HEK293 (cell line): ENCODE measurements at regions not wholly inside any gene's neighbourhood (a gene's known extent, or its start where the extent isn't known, plus 50 kb on each side); places are given as distances from the start of the nearest gene placed in this dataset.
A peak's percentile ranks its signal among the peaks of the same experiment; 100 is the strongest.

Experiments
- CTCF ChIA-PET: fragments of 350-600 bp; formaldehyde crosslinking; extraction: SDS; loops from one replicate; lab custom pipeline; 2021; ENCODE audit warnings: antibody characterized with exemption; lab: Yijun Ruan, JAX
- POLR2A ChIA-PET: fragments of 300-600 bp; formaldehyde crosslinking; extraction: SDS; loops from one replicate; lab custom pipeline; 2020; ENCODE audit warnings: antibody characterized with exemption, inconsistent platforms; lab: Yijun Ruan, JAX
- H3K27ac ChIP-seq: fragments of 200-500 bp; sonication (Bioruptor generic); 2 replicates; pipeline ENCODE4 v1.5.1; 2014; ENCODE audit warnings: low read depth, low read length, control low read depth, inconsistent platforms; ENCODE audit errors: extremely low read depth
- H3K36me3 ChIP-seq, 2 experiments: fragments of 200-500 bp in 1 of 2; sonication (Bioruptor generic) in 1 of 2; 1 replicate in 1 of 2; 2 replicates in 1 of 2; pipeline ENCODE4 v1.5.1; 2014 to 2017; ENCODE audit warnings: inconsistent platforms in 2 of 2, low read length in 2 of 2; ENCODE audit not compliant: control insufficient read depth in 2 of 2, insufficient read depth in 1 of 2
- H3K4me1 ChIP-seq: fragments of 200-500 bp; sonication (Bioruptor generic); 2 replicates; pipeline ENCODE4 v1.5.1; 2014; ENCODE audit warnings: mild to moderate bottlenecking, low read length, inconsistent platforms; ENCODE audit not compliant: control insufficient read depth, insufficient read depth
- H3K4me3 ChIP-seq: 2 replicates; pipeline ENCODE4 v1.5.1; 2011; ENCODE audit warnings: low read depth, mild to moderate bottlenecking, control low read depth, low read length, moderate library complexity
- H3K9me3 ChIP-seq: fragments of 200-500 bp; sonication (Bioruptor generic); 2 replicates; pipeline ENCODE4 v1.5.1; 2014; ENCODE audit warnings: low read depth, low read length, inconsistent platforms; ENCODE audit not compliant: control insufficient read depth, insufficient read depth
- GFI1B ChIP-seq: fragments of 450-650 bp; formaldehyde crosslinking; IDR thresholded peaks from 2 replicates; pipeline ENCODE4 v1.5.1; 2016; ENCODE audit warnings: missing biosample characterization, missing genetic modification characterization
- REPIN1 ChIP-seq: fragments of 450-650 bp; formaldehyde crosslinking; IDR thresholded peaks from 2 replicates; pipeline ENCODE4 v1.5.1; 2017; ENCODE audit warnings: missing biosample characterization, missing genetic modification characterization, low read depth
- SETDB1 ChIP-seq: IDR thresholded peaks from one replicate; pipeline ENCODE4 v1.6.1; 2017; ENCODE audit warnings: mild to moderate bottlenecking, low read length, moderate library complexity, mixed read lengths; ENCODE audit not compliant: insufficient read length
- ZNF133 ChIP-seq: fragments of 450-650 bp; formaldehyde crosslinking; IDR thresholded peaks from 2 replicates; pipeline ENCODE4 v1.5.1; 2016; ENCODE audit warnings: missing biosample characterization, missing genetic modification characterization
- ZNF169 ChIP-seq: fragments of 450-650 bp; formaldehyde crosslinking; IDR thresholded peaks from 2 replicates; pipeline ENCODE4 v1.5.1; 2016; ENCODE audit warnings: missing biosample characterization, missing genetic modification characterization
- ZNF202 ChIP-seq: fragments of 450-650 bp; formaldehyde crosslinking; IDR thresholded peaks from 2 replicates; pipeline ENCODE4 v1.5.1; 2016; ENCODE audit warnings: missing biosample characterization, missing genetic modification characterization, borderline replicate concordance
- ZNF24 ChIP-seq: fragments of 450-650 bp; formaldehyde crosslinking; IDR thresholded peaks from 2 replicates; pipeline ENCODE4 v1.5.1; 2016; ENCODE audit warnings: missing biosample characterization, missing genetic modification characterization
- ZNF335 ChIP-seq: fragments of 450-650 bp; formaldehyde crosslinking; conservative IDR thresholded peaks from 2 replicates; pipeline ENCODE4 v1.5.1; 2016; ENCODE audit warnings: missing biosample characterization, missing genetic modification characterization
- ZNF596 ChIP-seq: fragments of 450-650 bp; IDR thresholded peaks from 2 replicates; pipeline ENCODE4 v1.5.0; 2018; ENCODE audit warnings: missing biosample characterization, mild to moderate bottlenecking, missing genetic modification characterization, moderate library complexity
- ZNF626 ChIP-seq: fragments of 450-650 bp; sonication (Bioruptor Pico); formaldehyde crosslinking; IDR thresholded peaks from 2 replicates; pipeline ENCODE4 v1.5.1; 2018; ENCODE audit warnings: missing biosample characterization, missing genetic modification characterization, inconsistent platforms
- TF ChIP-seq, protein P1 (sequence below): fragments of 450-650 bp; formaldehyde crosslinking; IDR thresholded peaks from 2 replicates; pipeline ENCODE4 v1.5.1; 2016; ENCODE audit warnings: missing biosample characterization, missing genetic modification characterization
- TF ChIP-seq, protein P2 (sequence below): fragments of 450-650 bp; formaldehyde crosslinking; IDR thresholded peaks from 2 replicates; pipeline ENCODE4 v1.5.1; 2016; ENCODE audit warnings: missing biosample characterization, missing genetic modification characterization
- TF ChIP-seq, protein P3 (sequence below): fragments of 450-650 bp; IDR thresholded peaks from 2 replicates; pipeline ENCODE4 v1.5.1; 2018; ENCODE audit warnings: missing biosample characterization, missing genetic modification characterization
- TF ChIP-seq, protein P4 (sequence below): fragments of 450-650 bp; formaldehyde crosslinking; IDR thresholded peaks from 2 replicates; pipeline ENCODE4 v1.5.1; 2016; ENCODE audit warnings: missing biosample characterization, missing genetic modification characterization

DNA sequence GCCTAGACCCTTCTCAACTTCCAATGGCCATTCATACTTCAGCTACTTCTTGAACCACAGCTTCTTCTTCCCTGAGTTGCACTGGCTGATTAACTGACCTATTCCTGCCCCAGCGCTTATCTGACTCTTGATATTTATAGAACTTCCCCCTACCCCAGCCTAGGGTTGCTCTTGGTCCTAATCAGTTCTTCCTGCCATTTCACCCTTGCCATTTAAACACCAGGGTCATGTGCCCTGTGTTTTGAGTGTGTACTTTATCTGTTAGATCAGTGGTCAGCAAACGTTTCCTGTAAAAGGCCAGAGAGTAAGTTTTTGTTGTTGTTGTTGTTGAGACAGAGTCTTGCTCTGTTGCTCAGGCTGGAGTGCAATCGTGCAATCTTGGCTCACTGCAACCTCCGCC lies 82.4 kb upstream of the COX10 start:
- H3K36me3 ChIP-seq: no peaks in the 10 kb centered on the region
- H3K4me1 ChIP-seq: peaks cover 14% of the 10 kb centered on the region
- TF ChIP-seq ZNF335 (tag by site-specific recombination) (no peak), SETDB1 (peak; percentile 10)
- ChIA-PET POLR2A (no interaction called here), CTCF (no interaction called here)
- H3K27ac ChIP-seq: no peak overlapping the region
- no peaks in the 10 kb centered on the region for H3K9me3 ChIP-seq
- H3K4me3 ChIP-seq: no peak overlapping the region

DNA sequence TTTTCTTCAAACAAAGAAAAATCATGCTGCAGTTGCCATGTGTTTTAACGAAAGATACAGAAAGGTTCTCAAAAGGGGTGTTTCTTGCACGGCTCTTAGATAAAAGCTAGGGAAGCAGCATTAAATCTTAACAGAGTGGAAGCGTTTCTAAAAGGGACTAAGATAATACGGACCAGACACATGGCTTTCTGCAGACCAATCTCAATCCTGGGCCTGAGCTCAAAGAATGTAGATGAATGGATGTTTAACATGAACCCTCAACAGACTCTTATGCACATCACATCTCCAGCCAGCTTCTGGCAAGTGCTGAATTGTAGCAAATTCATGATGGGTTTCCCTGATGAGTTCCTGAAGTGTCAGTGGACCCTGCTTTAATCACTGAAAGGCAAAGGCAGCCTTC lies 80.2 kb upstream of the COX10 start:
- H3K4me1 ChIP-seq: peaks cover 10% of the 10 kb centered on the region; the same call in 1 of the 2 replicates
- ChIA-PET POLR2A (no interaction called here), CTCF (interaction anchor here (0.7 kb wide), 1 partner anchor 780 kb away, joined by 3 read pairs; no protein-coding TSS in a partner anchor)
- H3K27ac ChIP-seq: no peak overlapping the region
- H3K4me3 ChIP-seq: no peak overlapping the region
- TF ChIP-seq, protein P1, sequence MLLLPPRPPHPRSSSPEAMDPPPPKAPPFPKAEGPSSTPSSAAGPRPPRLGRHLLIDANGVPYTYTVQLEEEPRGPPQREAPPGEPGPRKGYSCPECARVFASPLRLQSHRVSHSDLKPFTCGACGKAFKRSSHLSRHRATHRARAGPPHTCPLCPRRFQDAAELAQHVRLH (tag by site-specific recombination): no peak
- TF ChIP-seq ZNF202 (tag by site-specific recombination) (no peak), ZNF626 (tag by site-specific recombination) (no peak), ZNF24 (tag by site-specific recombination) (no peak)
- H3K36me3 ChIP-seq: no peaks in the 10 kb centered on the region
- H3K9me3 ChIP-seq: no peaks in the 10 kb centered on the region

DNA sequence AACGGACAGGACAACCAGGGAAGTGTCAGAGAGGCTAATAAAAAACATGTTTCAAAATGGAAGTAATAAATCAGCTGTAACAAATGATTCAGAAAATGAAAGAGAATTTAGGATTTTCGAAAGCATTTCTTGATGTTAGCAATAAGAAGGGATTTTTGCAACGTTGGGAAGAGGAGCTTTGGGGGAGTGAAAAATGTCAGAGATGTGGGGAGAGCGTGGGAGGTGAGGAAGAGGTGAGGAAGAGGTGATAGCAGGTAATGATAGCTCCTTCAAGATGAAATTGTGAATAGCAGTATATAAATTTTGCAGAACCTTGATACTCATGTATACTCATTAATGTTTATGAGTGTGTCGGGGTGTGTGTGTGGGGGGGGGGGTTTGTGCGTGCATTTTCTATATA lies 76.2 kb upstream of the COX10 start:
- Histone ChIP-seq H3K4me3 (no peak overlapping the region), H3K9me3 (no peaks in the 10 kb centered on the region), H3K36me3 (no peaks in the 10 kb centered on the region), H3K27ac (no peak overlapping the region), H3K4me1 (peaks cover 16% of the 10 kb centered on the region)
- ChIA-PET CTCF (interaction anchor here (1.1 kb wide), 1 partner anchor 13 kb away, joined by 3 read pairs; no protein-coding TSS in a partner anchor), POLR2A (interaction anchor here (0.6 kb wide), 1 partner anchor 51 kb away, joined by 4 read pairs; no protein-coding TSS in a partner anchor)
- TF ChIP-seq REPIN1 (tag by site-specific recombination) (no peak), ZNF169 (no peak), ZNF133 (tag by site-specific recombination) (no peak), ZNF596 (tag by site-specific recombination) (no peak)
- TF ChIP-seq, protein P2, sequence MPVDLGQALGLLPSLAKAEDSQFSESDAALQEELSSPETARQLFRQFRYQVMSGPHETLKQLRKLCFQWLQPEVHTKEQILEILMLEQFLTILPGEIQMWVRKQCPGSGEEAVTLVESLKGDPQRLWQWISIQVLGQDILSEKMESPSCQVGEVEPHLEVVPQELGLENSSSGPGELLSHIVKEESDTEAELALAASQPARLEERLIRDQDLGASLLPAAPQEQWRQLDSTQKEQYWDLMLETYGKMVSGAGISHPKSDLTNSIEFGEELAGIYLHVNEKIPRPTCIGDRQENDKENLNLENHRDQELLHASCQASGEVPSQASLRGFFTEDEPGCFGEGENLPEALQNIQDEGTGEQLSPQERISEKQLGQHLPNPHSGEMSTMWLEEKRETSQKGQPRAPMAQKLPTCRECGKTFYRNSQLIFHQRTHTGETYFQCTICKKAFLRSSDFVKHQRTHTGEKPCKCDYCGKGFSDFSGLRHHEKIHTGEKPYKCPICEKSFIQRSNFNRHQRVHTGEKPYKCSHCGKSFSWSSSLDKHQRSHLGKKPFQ (tag by site-specific recombination): no peak
- TF ChIP-seq, protein P3, sequence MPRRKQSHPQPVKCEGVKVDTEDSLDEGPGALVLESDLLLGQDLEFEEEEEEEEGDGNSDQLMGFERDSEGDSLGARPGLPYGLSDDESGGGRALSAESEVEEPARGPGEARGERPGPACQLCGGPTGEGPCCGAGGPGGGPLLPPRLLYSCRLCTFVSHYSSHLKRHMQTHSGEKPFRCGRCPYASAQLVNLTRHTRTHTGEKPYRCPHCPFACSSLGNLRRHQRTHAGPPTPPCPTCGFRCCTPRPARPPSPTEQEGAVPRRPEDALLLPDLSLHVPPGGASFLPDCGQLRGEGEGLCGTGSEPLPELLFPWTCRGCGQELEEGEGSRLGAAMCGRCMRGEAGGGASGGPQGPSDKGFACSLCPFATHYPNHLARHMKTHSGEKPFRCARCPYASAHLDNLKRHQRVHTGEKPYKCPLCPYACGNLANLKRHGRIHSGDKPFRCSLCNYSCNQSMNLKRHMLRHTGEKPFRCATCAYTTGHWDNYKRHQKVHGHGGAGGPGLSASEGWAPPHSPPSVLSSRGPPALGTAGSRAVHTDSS (tag by site-specific recombination): no peak

DNA sequence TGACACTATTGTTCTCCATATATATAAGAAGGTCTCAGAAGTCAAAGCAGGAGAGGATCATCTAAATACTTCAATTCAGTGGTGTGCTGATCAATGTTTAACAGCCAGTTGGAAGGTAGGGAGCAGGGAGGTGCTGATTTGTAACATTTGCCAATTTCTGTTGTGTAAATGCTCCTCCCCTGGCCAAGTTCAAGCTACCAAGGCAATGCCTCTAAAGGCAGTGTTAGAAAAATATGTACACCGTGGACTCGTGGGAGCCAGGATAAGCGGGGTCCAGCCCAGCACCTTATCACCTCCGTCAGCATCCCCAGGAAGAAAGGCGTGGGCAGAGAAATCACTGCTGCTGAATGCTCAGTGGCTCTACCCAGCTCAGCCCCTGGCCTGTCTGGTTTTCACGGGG lies 75.3 kb upstream of the COX10 start:
- ChIA-PET POLR2A (no interaction called here), CTCF (interaction anchor here (1.1 kb wide), 1 partner anchor 12 kb away, joined by 3 read pairs; no protein-coding TSS in a partner anchor)
- Histone ChIP-seq H3K4me1 (peaks cover 14% of the 10 kb centered on the region), H3K36me3 (no peaks in the 10 kb centered on the region), H3K27ac (no peak overlapping the region), H3K9me3 (no peaks in the 10 kb centered on the region)
- TF ChIP-seq, protein P4, sequence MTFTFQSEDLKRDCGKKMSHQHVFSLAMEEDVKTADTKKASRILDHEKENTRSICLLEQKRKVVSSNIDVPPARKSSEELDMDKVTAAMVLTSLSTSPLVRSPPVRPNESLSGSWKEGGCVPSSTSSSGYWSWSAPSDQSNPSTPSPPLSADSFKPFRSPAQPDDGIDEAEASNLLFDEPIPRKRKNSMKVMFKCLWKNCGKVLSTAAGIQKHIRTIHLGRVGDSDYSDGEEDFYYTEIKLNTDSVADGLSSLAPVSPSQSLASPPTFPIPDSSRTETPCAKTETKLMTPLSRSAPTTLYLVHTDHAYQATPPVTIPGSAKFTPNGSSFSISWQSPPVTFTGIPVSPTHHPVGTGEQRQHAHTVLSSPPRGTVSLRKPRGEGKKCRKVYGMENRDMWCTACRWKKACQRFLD: no peak
- TF ChIP-seq GFI1B (tag by site-specific recombination): no peak
- TF ChIP-seq, all 188 proteins: peak for 0
- no peak overlapping the region for H3K4me3 ChIP-seq
